ENCODE measurements at regions not wholly inside any gene's neighbourhood (a gene's known extent, or its start where the extent isn't known, plus 50 kb on each side); places are given as distances from the start of the nearest gene placed in this dataset.

DNA sequence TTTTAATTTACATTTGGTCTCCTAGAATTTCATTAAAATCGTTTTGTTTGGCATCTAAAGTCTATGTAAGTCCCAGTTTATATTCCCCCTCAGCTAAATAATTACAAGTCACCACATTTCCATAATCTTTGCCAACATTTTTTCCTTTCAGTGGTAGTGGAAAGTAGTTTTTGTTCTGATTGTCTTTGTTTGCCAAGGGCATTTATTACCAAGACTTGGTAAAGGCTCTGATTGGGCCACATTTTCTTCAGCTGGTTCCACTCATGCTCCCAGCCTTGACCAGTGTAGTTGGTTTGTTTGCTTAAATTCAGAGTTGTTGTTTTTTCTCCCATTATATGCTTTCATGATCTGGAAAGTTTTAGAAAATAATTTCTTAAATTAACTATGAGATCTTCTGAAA is 153.4 kb upstream of the MME start:
- TF ChIP-seq, protein P1, sequence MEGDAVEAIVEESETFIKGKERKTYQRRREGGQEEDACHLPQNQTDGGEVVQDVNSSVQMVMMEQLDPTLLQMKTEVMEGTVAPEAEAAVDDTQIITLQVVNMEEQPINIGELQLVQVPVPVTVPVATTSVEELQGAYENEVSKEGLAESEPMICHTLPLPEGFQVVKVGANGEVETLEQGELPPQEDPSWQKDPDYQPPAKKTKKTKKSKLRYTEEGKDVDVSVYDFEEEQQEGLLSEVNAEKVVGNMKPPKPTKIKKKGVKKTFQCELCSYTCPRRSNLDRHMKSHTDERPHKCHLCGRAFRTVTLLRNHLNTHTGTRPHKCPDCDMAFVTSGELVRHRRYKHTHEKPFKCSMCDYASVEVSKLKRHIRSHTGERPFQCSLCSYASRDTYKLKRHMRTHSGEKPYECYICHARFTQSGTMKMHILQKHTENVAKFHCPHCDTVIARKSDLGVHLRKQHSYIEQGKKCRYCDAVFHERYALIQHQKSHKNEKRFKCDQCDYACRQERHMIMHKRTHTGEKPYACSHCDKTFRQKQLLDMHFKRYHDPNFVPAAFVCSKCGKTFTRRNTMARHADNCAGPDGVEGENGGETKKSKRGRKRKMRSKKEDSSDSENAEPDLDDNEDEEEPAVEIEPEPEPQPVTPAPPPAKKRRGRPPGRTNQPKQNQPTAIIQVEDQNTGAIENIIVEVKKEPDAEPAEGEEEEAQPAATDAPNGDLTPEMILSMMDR (IDR thresholded peaks at IDR 0.05; ENCODE audit: low read depth, low read length), result no peak
- no peak for TF ChIP-seq EZH2phosphoT487 (IDR thresholded peaks at IDR 0.05; ENCODE audit: low read depth)
